Esophagus mucosa (tissue), 1 donor: ENCODE measurements at regions not wholly inside any gene's neighbourhood (a gene's known extent, or its start where the extent isn't known, plus 50 kb on each side); places are given as distances from the start of the nearest gene placed in this dataset.

Experiments used
- ATAC-seq: fragments of 200-7000 bp; cut with Tn5 transposase; one replicate; pipeline ENCODE4 v1.9.1; 2020
- donor health status: DM: yes; HTN: yes; CAD: no.

DNA sequence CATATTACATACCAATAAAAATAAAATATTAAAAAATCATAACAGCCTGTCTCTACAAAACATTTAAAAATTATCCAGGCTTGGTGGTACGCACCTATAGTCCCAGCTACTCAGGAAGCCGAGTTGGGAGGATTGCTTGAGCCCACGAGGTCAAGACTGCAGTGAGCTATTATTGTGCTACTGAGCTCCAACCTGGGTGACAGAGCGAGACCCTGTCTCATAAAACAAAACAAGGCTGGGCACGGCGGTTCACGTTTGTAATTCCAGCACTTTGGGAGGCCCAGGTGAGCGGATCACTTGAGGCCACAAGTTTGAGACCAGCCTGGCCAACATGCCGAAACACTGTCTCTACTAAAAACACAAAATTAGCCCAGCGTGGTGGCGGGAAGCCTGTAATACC lies 52.2 kb upstream of the LSM14A start:
- no peak for ATAC-seq

DNA sequence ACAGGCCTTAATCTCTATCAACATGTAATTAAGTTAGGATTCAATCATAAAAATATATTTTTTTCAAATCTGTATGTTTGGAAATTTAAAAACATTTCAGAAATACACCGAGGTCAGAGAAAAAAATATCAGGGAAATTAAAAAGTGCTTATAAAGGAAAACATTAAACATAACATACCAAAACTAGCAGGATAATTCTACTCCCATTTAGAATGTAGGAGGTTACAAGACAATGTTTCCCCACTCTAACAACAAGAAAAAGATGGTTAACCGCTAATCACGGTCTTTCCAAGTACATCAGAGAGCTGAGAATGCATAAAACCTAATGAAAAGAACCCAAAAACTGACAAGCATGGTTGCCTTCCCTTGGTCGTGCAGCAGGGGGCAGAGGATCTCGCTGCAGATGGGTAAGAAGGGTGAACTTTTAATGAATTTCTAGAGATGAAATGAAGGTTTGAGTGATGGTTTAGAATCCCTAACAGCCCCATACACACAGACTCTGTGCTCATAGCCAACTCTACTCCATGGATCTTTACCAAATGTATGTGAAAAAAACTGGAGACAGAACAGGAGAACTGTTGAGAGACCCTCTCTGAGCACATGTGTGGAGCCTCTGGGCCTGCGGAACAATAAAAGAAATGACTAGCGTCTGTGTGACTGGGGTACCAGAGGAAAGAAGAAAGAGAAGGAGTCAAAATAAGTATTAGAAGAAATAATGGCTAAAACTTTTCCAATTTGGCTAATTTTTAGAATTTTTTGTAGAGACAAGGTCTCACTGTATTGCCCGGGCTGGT lies 51.3 kb upstream of the LSM14A start:
- ATAC-seq: no peak
